ENCODE measurements at regions not wholly inside any gene's neighbourhood (a gene's known extent, or its start where the extent isn't known, plus 50 kb on each side); places are given as distances from the start of the nearest gene placed in this dataset.

- Mint-ChIP-seq H3K27me3 (no peaks in the 10 kb centered on the region), H3K4me3 (no peak overlapping the region), H3K36me3 (ENCODE audit: low read depth) (no peaks in the 10 kb centered on the region), H3K27ac (no peak overlapping the region), H3K4me1 (no peaks in the 10 kb centered on the region)
- DNase-seq (no peak), ATAC-seq (no peak)
- H3K9me3 ChIP-seq (ENCODE audit: control insufficient read depth, low read length, poor library complexity, severe bottlenecking) = no peaks in the 10 kb centered on the region
Observed at GRCh38 chr3:117751651-117752050, 1042.1 kb downstream of the TUSC7 start.

- H3K4me3 Mint-ChIP-seq = no peak overlapping the region
Observed at GRCh38 chr3:117752984-117753717, 1043.6 kb downstream of the TUSC7 start.

GRCh38 chr3:117754058-117754457, 1044.5 kb downstream of the TUSC7 start:
- ATAC-seq (no peak), DNase-seq (no peak)
- H3K27ac Mint-ChIP-seq = no peak overlapping the region
- no peak overlapping the region for H3K4me3 Mint-ChIP-seq
- no peaks in the 10 kb centered on the region for H3K9me3 ChIP-seq (ENCODE audit: control insufficient read depth, low read length, poor library complexity, severe bottlenecking)
- no peaks in the 10 kb centered on the region for H3K36me3 Mint-ChIP-seq (ENCODE audit: low read depth)
- H3K27me3 Mint-ChIP-seq = no peaks in the 10 kb centered on the region
- no peaks in the 10 kb centered on the region for H3K4me1 Mint-ChIP-seq

More at GRCh38 chr3:117752984-117753717, 1043.6 kb downstream of the TUSC7 start:
- no peaks in the 10 kb centered on the region for H3K9me3 ChIP-seq (ENCODE audit: control insufficient read depth, low read length, poor library complexity, severe bottlenecking)
- Mint-ChIP-seq H3K36me3 (ENCODE audit: low read depth) (no peaks in the 10 kb centered on the region), H3K27ac (no peak overlapping the region), H3K4me1 (no peaks in the 10 kb centered on the region), H3K27me3 (no peaks in the 10 kb centered on the region)
- no peak for ATAC-seq
- DNase-seq = no peak

- no peaks in the 10 kb centered on the region for H3K9me3 ChIP-seq (ENCODE audit: control insufficient read depth, low read length, poor library complexity, severe bottlenecking)
- H3K4me1 Mint-ChIP-seq = no peaks in the 10 kb centered on the region
- DNase-seq = no peak
- no peak for ATAC-seq
- H3K36me3 Mint-ChIP-seq (ENCODE audit: low read depth) = no peaks in the 10 kb centered on the region
- H3K27ac Mint-ChIP-seq = no peak overlapping the region
- H3K4me3 Mint-ChIP-seq = no peak overlapping the region
- no peaks in the 10 kb centered on the region for H3K27me3 Mint-ChIP-seq
Observed at GRCh38 chr3:117754841-117755240, 1045.3 kb downstream of the TUSC7 start.

GRCh38 chr3:117756563-117756962, 1047.0 kb downstream of the TUSC7 start:
- no peak overlapping the region for H3K4me3 Mint-ChIP-seq
- no peaks in the 10 kb centered on the region for H3K9me3 ChIP-seq (ENCODE audit: control insufficient read depth, low read length, poor library complexity, severe bottlenecking)
- DNase-seq = no peak
- no peak overlapping the region for H3K27ac Mint-ChIP-seq
- no peaks in the 10 kb centered on the region for H3K27me3 Mint-ChIP-seq
- no peak for ATAC-seq
- H3K36me3 Mint-ChIP-seq (ENCODE audit: low read depth) = no peaks in the 10 kb centered on the region
- no peaks in the 10 kb centered on the region for H3K4me1 Mint-ChIP-seq

GRCh38 chr3:117761703-117762620, 1052.4 kb downstream of the TUSC7 start:
- H3K4me3 Mint-ChIP-seq = no peak overlapping the region
- H3K27me3 Mint-ChIP-seq = no peaks in the 10 kb centered on the region
- H3K4me1 Mint-ChIP-seq = no peaks in the 10 kb centered on the region
- DNase-seq = no peak
- ATAC-seq = no peak
- no peaks in the 10 kb centered on the region for H3K9me3 ChIP-seq (ENCODE audit: control insufficient read depth, low read length, poor library complexity, severe bottlenecking)
- H3K27ac Mint-ChIP-seq = no peak overlapping the region
- H3K36me3 Mint-ChIP-seq (ENCODE audit: low read depth) = no peaks in the 10 kb centered on the region

- no peaks in the 10 kb centered on the region for H3K9me3 ChIP-seq (ENCODE audit: control insufficient read depth, low read length, poor library complexity, severe bottlenecking)
- ATAC-seq (no peak), DNase-seq (no peak)
- no peaks in the 10 kb centered on the region for H3K4me1 Mint-ChIP-seq
- no peaks in the 10 kb centered on the region for H3K27me3 Mint-ChIP-seq
- no peaks in the 10 kb centered on the region for H3K36me3 Mint-ChIP-seq (ENCODE audit: low read depth)
- no peak overlapping the region for H3K4me3 Mint-ChIP-seq
- no peak overlapping the region for H3K27ac Mint-ChIP-seq
Observed at GRCh38 chr3:117762621-117763037, 1053.0 kb downstream of the TUSC7 start.

GRCh38 chr3:117763561-117763960, 1054.0 kb downstream of the TUSC7 start:
- ATAC-seq = no peak
- no peak overlapping the region for H3K27ac Mint-ChIP-seq
- H3K4me1 Mint-ChIP-seq = no peaks in the 10 kb centered on the region
- DNase-seq = no peak
- H3K36me3 Mint-ChIP-seq (ENCODE audit: low read depth) = no peaks in the 10 kb centered on the region
- no peak overlapping the region for H3K4me3 Mint-ChIP-seq
- H3K27me3 Mint-ChIP-seq = no peaks in the 10 kb centered on the region
- H3K9me3 ChIP-seq (ENCODE audit: control insufficient read depth, low read length, poor library complexity, severe bottlenecking) = no peaks in the 10 kb centered on the region

GRCh38 chr3:117768581-117768980, 1059.0 kb downstream of the TUSC7 start:
- H3K27me3 Mint-ChIP-seq = no peaks in the 10 kb centered on the region
- H3K9me3 ChIP-seq (ENCODE audit: control insufficient read depth, low read length, poor library complexity, severe bottlenecking) = no peaks in the 10 kb centered on the region
- H3K36me3 Mint-ChIP-seq (ENCODE audit: low read depth) = no peaks in the 10 kb centered on the region
- H3K27ac Mint-ChIP-seq = no peak overlapping the region
- no peak overlapping the region for H3K4me3 Mint-ChIP-seq
- no peak for DNase-seq
- no peak for ATAC-seq
- no peaks in the 10 kb centered on the region for H3K4me1 Mint-ChIP-seq

- Mint-ChIP-seq H3K36me3 (ENCODE audit: low read depth) (no peaks in the 10 kb centered on the region), H3K4me3 (no peak overlapping the region), H3K27me3 (no peaks in the 10 kb centered on the region), H3K4me1 (no peaks in the 10 kb centered on the region), H3K27ac (no peak overlapping the region)
- no peaks in the 10 kb centered on the region for H3K9me3 ChIP-seq (ENCODE audit: control insufficient read depth, low read length, poor library complexity, severe bottlenecking)
- ATAC-seq = no peak
- DNase-seq = no peak
Observed at GRCh38 chr3:117774130-117774529, 1064.6 kb downstream of the TUSC7 start.

- no peaks in the 10 kb centered on the region for H3K27me3 Mint-ChIP-seq
- no peaks in the 10 kb centered on the region for H3K9me3 ChIP-seq (ENCODE audit: control insufficient read depth, low read length, poor library complexity, severe bottlenecking)
- no peak for DNase-seq
- H3K36me3 Mint-ChIP-seq (ENCODE audit: low read depth) = no peaks in the 10 kb centered on the region
- no peak overlapping the region for H3K4me3 Mint-ChIP-seq
- H3K4me1 Mint-ChIP-seq = no peaks in the 10 kb centered on the region
- no peak for ATAC-seq
- H3K27ac Mint-ChIP-seq = no peak overlapping the region
Observed at GRCh38 chr3:117786349-117786748, 1076.8 kb downstream of the TUSC7 start.

GRCh38 chr3:117788061-117788460, 1078.5 kb downstream of the TUSC7 start:
- no peak for ATAC-seq

GRCh38 chr3:117788506-117788905, 1078.9 kb downstream of the TUSC7 start:
- H3K27ac Mint-ChIP-seq = no peak overlapping the region
- H3K27me3 Mint-ChIP-seq = no peaks in the 10 kb centered on the region
- no peaks in the 10 kb centered on the region for H3K36me3 Mint-ChIP-seq (ENCODE audit: low read depth)
- ATAC-seq (no peak), DNase-seq (no peak)
- no peaks in the 10 kb centered on the region for H3K9me3 ChIP-seq (ENCODE audit: control insufficient read depth, low read length, poor library complexity, severe bottlenecking)
- no peaks in the 10 kb centered on the region for H3K4me1 Mint-ChIP-seq
- no peak overlapping the region for H3K4me3 Mint-ChIP-seq

More at GRCh38 chr3:117788061-117788460, 1078.5 kb downstream of the TUSC7 start:
- Mint-ChIP-seq H3K4me3 (no peak overlapping the region), H3K36me3 (ENCODE audit: low read depth) (no peaks in the 10 kb centered on the region), H3K4me1 (no peaks in the 10 kb centered on the region), H3K27me3 (no peaks in the 10 kb centered on the region), H3K27ac (no peak overlapping the region)
- H3K9me3 ChIP-seq (ENCODE audit: control insufficient read depth, low read length, poor library complexity, severe bottlenecking) = no peaks in the 10 kb centered on the region
- DNase-seq = no peak
